CD4-positive, alpha-beta T cell treated with Interleukin-15 for 1 hour (primary cell): ENCODE measurements at regions not wholly inside any gene's neighbourhood (a gene's known extent, or its start where the extent isn't known, plus 50 kb on each side); places are given as distances from the start of the nearest gene placed in this dataset.

Source experiments
- DNase-seq: peaks from one replicate; pipeline ENCODE4 v3.0.0-alpha.2; 2020

DNA sequence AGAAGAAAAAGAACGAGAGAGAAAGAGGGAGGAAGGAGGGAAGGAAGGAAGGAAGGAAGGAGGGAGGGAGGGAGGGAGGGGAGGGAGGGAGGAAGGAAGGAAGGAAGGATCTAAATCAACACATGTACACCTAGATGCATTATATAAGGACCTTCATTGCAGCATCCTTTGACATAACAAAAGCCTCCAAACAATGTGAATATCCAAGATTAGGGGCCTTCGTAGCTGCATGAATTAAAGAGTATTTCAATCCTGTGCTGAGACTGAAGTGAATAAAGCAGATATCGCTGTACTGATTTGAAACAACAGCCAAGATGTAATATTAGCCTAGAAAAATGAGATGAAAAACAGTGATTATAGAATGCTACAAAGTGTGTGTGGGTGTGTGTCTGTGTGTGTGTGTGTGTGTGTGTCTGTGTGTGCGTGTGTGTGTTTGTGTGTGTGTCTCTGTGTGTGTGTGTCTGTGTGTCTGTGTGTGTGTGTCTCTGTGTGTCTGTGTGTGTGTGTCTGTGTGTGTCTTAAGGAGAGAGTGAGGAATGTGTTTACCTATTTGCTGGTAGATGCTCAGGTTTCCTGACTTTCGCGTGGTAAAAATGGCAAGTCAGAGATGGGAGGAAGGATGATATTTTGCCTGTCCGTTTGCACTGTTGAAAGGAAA lies 129.0 kb upstream of the PTPN1 start:
- no peak for DNase-seq

DNA sequence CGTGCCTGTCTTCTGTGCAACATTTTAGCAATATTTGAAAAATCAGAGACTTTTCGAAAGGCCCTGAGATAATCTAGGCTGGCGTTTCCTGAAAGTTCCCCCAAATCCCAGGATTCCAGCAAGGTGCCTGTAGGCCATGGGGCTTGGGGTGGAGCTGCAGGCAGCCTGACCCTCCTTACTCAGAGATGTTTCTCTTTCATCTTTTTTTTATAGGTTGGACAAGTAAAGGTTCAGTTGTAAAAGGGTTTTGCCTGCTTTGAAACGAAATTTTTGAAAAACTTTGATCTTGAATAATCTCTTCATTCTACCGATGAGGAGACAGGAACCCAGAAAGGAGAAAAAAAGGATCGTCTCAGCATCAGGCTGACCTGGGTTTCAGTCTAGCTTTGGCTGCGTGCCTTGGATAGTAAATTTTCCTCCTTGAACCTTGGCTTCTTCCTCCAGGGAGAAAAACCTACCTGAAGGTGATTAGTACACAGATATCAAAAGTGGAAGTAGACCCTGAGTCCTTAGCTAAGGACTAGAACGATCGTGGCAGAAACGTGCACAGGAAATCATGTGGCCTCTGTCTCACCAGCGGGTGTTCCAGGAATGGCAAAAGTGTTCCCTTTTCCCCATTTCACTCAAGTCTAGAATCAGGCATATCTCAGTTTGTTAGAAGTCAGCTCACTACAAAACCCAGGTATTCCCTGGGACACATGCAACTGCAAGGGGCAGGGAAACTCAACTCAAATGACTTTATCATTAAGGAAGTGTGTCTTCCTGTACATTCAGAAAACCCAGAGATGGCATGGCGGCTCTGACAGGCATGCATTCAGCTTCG lies 128.2 kb upstream of the PTPN1 start:
- DNase-seq: no peak

DNA sequence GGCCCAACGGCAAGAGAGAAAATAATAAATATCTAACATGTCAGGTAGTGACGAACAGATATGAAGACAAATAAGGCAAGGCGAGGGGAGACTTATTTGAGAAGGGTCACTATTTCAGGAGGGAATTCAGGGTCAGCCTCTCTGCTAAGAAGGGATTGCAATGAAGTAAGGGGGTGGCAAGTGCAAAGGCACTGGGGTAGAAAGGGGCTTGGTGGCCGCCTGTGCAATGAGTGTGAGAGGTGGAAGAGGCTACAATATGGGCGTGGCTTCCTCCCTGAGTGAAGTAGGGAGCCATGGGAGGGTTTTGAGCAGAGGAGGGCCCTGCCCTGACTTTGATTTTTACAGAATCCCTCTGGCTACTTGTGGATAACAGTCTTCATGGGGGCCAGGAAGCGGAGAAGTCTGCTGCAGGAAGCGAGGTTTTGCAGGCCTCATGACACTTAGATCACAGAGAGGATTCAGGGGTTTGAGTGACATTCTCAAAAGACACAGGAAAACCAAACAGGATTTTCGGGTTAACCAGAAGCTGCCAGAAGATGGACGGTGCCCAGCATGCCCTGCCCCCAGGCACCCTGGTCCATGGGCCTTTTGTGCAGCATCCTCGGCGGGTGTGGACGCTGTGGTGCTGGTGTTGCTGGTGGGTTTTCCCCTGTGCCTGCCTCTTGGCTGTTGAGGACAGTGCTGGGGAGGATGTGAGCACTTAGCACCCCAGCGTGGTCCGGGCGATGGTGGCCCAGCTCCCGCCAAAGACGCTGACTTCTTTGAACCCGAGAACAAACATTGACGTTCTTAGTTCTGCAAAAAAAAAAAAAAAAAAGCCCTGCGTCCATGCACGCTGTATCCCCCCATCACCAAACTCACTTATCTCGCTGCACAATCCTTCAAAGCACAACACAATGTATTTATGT lies 124.2 kb upstream of the PTPN1 start:
- peak; percentile 76 for DNase-seq

DNA sequence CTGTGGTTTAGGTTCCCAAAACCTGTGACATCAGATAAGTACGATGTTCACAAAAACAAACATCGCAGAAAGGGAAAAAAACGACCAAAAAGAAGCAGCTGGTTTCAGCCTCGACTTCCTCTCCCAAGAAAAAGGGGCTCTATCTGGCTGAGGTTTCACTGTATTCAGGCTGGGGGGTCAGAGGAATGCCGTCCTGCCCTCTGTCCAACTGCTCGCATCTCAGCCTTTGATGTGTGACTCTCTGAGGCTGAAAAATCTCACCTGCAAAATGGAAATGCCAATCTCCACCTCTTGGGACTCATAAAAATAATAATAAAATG lies 123.6 kb upstream of the PTPN1 start:
- no peak for DNase-seq

DNA sequence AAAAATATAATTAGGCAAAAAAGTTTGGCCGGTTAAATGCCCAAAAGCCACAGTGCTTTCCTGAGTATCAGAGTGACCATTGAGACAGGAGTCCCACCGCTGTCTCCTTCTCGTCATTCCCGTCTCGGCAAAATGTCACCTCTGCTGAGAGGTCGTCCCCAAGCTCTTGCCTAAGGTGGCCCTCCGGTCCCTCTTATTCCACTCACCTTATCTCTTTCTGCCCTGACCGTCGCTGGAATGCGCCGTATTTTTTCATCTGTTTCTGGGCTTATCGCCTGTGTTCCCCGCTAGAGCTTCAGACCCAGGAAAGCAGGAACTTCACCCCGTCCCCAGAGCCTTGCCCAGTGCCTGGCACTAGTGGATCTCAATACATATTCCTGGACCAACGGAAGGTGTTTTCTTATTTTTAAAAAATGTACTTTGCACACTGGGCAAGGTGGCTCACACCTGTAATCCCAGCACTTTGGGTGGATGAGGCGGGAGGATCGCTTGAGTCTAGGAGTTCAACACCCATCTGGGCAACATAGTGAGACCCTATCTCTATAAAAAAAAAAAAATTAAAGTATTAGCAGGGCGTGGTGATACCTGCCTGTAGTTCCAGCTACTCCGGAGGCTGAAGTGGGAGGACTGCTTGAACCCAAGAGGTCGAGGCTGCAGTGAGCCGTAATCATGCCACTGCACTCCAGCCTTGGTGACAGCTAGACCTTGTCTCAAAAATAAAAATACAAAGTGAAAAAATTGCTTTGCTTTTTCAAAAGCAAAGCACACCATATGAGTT lies 122.8 kb upstream of the PTPN1 start:
- no peak for DNase-seq

DNA sequence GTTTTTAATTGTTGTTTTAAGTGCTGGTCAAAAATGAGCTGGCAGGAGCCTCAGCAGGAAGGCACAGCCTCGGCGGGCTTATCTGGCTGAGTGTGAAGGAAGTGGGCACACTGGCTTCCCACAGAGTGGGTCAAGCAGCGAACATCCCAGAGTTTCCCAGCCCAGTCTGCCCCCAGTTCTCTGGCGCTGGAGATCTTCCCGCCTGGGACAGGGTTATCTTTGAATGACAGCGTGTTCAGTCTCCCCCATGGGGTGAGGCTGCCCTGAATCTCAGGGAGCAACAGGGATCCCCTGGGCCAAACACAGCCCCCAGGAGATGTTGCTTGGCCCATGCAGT lies 122.2 kb upstream of the PTPN1 start:
- DNase-seq: no peak

DNA sequence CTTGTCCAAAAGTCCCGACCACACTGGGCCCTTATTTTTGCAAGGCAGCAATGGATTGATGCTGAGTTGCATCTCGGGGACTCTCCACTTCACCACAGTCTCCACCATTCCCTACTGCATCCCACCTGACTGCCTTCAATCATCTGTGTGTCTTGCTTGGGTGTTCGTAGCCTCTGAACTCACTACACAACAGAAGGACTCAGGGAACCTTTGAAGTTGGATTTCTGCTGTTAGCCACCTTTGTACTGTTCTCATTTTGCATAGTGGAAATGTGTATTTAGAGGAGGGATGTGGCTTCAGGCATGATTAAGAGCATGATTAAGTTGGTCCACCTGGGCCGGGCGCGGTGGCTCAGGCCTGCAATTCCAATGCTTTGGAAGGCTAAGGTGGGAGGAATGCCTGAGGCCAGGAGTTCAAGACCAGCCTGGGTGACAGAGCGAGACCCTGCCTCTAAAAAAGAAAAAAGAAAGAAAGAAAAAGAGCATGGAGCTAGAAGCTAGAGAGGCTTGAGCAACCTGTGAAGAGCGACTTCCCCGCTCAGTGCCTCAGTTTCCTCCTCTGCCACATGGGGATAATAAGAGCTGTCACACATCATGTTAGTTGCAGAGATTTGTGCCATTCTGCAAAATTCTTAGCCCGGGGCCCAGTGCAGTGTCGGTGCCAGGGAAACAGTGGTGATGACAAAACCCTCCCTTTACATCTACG lies 121.3 kb upstream of the PTPN1 start:
- no peak for DNase-seq

DNA sequence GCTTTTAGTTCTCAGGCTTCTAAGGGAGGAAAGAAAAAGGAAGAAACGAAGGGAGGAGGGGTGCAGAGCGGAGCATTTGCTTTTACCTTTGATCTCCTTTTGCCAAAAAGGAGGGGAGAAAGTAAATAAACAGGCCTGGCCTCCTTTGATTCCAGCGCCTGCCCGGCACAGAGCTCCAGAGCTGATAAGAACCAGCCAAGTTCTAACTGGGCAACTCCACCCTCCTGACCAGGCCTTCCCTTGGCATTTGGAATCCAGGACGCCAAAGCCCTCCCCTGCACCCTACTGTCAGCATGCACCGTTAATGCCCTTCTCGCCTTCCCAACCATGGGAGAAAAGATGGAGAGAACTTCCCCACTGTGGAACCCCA lies 120.8 kb upstream of the PTPN1 start:
- DNase-seq: no peak

DNA sequence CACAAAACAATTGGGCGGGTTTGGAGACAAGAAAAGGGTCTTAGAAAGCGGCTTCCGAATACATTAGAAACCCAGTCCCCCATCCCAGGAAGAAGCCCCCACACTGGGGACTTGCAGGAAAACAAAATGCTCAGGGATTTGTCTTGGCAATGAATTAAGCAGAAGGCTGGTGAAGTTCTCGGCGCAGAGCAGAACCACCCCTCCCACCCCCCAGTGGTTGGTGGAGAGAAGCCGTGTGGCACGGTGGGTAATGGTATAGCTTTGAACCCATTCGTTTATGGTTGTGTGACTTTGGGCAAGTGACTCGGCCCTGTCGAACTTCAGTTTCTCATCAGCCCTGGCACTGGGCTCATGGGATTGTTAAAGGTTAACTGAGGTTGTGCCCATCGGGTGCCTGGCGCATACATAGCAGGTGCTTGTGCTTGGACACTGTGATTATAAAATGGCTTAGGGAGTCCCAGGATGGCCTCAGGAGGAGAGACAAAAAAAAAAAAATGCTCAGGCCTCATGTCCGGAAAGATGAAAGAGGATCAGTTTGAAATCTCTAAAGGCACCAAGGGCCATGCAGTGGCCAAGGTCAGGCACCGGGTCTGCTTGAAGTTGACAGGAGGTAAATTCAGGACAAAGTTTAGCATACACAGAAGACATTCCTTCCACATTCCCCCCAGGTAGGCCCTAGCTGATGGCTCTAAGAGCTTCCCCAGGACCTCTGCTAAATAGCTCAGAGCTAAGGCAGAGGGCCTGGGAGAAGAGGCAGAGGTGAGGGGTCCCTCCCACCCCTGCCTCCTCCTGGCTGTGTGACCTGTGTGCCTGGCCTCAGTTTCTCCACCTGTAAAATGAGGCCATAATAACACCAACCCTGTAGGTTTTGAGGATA lies 120.1 kb upstream of the PTPN1 start:
- DNase-seq: no peak

DNA sequence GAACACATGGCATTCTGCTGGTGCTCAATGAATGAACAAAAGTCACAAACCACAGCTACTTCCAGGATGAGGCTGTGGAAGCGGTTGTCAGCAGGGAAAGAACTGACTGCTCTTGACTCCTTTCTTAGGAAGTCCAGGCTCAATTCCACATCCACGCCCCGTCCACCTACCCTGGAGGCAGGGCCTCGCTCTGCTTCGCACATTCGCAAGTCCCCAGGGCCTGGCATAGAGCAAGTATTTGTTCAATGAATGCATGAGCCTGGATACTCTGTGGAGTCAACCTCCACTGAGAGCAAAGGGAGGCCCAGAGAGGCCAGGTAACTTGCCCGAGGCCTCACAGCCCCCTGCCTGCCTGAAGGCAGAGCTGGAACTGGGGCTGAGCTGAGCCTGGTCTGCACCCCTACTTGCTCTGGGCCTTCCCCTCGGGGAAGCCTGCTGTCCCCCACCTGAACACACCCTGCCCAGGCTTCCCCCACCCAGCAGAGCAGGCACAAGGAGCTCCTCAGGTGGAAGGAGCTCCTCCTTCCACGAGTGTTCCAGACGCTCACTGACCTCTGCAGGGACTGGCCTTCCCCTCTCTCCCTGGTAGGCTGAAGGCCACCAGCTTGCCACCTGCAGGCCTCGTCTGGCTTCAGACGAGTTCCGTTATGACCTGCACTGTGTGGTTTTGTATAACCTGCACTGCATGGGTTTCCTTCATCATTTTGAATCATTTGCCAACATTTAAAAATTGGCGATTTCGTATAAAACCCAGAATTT lies 119.3 kb upstream of the PTPN1 start:
- no peak for DNase-seq

DNA sequence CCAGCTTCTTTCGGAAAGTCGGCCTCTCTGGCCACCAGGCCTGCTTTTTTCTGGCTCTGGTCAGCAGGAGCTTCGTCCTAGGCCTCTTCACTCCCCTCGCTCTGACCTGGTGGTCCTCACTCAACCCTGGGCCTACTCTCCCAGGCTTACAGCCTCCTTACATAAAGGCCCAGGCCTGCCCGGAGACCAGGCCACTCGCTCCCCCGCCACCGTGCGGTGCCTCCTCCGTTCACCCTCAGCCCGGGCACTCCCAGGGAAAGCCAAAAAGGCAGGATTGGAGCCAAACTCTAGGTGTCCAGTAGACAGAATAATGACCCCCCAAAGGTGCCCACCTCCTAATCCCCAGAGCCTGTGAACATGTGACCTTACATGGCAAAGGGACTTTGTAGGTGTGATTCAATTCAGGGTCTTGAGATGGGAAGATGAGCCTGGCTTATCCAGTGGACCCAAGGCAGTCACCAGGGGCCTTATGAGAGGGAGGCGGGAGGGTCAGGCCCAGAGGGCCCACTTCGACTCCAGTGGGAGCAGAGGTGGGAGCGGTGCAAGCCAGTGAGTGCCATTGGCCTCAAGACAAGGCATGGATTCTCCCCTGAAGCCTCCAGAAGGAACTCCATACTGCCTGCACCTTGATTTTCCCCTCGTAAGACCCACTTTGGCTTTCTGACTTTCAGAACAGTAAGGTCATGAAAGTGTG lies 118.6 kb upstream of the PTPN1 start:
- DNase-seq: no peak

DNA sequence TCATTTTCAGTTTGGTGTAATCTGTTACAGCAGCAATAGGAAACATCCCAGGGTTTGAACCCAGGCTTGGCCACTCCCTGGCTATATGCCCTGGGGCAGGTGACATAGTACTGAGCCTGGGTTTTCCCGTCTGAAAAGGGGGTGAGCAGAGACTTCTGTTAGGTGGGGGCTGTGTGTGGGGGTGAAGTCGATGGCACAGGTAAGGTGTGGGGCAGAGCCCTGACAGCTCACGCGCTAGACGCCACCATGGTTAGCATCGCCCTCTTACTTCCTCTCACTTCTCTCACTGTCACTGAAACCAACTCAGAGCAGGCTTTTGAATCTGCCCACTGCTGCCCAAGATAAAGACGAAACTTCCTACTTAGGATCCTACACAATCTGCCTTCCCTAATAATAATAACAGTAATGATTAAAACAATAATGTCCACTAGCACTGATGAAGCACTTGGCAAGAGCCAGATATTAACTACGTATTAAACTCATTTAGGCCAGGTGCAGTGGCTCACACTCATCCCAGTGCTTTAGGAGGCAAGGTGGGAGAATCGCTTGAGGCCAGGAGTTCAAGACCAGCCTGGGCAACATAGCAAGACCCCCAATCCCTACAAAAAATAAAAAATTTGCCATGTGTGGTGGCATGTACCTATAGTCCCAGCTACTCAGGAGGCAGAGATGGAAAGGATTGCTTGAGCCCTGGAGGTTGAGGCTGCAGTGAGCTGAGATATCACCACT lies 117.9 kb upstream of the PTPN1 start:
- no peak for DNase-seq

DNA sequence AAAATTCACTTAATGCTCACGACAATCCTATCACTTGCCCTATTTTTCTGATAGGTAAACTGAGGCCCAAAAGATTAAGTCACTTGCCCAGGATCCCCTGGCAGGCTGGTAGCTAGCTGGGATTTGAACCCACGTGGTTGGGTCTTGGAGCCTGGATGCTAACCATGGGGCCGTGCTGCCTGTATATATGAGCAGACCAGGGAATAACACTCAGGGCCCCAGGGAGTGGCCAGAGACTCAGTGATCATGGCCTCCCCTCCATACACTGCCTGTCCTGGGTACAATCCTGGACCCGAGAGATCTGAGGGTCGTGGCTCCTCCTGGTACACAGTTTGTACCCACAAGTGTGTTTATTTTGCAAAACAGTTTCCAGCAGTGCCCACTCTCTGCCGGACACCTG lies 116.9 kb upstream of the PTPN1 start:
- no peak for DNase-seq

DNA sequence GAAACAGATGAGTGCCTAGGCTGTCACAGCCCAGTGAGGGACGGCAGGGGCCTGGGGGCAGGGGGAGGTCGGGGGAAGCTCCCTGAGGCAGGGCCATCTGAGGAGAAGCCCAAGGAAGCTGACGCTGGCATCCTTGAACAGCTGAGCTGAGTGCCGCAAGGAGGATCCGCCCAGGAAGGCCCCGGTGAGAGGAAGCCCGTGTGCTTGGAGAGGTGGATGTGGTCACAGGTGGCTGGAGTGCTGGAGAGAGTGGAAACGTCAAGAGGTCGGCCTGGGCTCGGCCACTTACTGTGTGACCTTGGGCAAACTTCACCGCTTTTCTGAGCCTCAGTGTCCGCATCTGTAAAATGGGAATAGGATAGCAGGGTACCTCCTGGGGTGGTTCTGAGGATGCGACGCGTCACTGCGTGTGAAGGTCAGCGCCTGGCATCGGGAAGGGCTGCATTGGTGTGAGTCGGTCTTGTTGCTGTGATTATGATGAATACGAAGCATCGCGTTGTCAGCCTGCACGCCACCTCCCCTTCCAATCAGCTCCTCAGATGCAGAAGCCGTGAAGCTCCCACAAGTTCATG lies 116.1 kb upstream of the PTPN1 start:
- DNase-seq: no peak

DNA sequence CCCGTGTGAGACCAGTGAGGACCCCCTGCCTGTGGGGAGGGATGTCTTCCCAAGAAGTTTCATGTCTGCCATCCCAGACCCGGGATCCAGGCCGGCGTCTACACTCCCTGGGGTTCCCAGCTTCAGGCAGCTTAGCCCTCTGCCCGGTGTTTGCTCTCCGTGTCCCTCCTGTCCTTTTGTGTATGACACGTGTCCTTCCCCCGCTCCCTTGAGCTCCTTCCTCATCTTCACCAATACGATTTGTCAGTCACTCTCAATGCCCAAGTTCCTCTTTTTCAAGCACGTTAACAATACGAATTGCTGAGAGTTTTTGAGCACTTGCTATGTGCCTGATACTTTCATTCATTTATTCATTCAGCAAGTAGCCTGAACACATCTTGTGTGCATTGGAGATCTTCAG lies 115.6 kb upstream of the PTPN1 start:
- DNase-seq: peak; percentile 36

DNA sequence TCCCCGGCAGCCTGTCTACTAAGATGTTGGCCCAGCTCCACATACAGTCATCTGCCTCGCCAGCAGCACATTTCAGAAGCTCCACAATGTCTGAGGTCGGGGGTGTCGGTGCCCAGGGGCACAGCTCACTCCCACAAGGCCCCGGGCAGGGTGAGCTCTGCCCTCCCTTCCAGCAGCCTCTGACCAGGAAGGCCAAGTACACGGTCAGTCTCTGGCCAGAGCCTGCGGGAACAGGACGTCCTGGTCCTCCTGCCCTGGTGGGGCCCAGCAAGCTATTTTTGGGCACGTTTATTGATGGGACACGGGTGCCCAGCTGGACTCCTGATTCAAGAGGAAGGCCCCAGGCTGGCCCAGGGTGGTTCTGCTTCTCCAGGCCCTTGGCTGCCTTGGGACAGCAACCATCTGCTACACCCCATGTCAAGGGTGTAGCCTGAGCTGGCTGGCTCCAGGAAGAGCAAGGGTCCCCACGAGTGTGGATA lies 114.9 kb upstream of the PTPN1 start:
- no peak for DNase-seq

DNA sequence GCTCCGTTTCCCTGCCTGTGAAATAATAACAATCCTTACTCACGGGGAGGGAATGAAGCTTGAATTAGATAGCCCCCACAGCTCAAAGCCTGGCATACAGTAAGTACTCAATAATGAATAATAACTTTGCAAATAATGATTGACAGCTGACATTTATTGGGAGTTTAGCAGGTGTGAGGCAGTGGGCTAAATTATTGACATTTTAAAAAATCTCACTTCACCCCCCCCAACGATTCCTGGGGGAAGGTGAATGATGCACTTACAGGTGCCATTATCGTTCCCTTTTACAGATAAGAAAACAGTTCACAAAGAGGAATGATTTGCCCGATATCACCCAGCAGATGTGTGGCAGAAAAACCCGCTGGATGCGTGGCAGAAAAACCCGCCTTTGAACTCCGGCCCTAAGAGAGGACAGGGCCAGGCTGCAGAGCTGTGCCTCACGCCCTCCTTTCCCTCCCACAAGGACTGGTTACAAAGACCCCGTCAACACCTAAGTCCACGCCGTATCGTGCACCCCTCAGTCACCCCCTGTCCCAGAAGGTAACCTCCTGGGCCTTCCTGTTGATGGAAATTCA lies 114.2 kb upstream of the PTPN1 start:
- no peak for DNase-seq

DNA sequence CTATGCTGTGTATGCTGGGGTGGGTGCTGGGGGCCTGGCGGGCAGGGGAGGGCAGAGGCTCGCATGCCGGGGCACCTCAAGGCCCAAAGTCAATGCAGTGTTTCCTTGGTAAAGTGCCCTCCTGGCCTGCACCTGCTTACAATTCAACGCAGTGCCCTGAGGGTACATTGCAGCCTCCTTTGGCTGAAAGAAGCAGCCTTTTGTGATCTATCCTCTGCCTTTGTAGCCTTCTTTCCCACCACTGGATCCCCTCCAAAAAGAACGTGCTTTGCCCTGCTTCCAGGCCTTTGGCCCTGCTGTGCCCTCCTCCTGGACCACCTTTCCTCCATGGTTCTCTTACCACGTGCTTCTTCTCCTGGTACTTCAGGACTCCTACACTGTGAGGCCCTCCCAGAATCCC lies 113.6 kb upstream of the PTPN1 start:
- no peak for DNase-seq
